ENCODE measurements at regions not wholly inside any gene's neighbourhood (a gene's known extent, or its start where the extent isn't known, plus 50 kb on each side); places are given as distances from the start of the nearest gene placed in this dataset.
A peak's percentile ranks its signal among the peaks of the same experiment; 100 is the strongest.

GRCh38 chr11:19553683-19554333 is 158.8 kb upstream of the NAV2 start:
- peak; percentile 62 for DNase-seq
- H3K4me1 Mint-ChIP-seq = no peaks in the 10 kb centered on the region
- no peak overlapping the region for H3K27ac Mint-ChIP-seq
- no peak overlapping the region for H3K4me3 Mint-ChIP-seq
- H3K36me3 Mint-ChIP-seq = no peaks in the 10 kb centered on the region
- H3K27me3 Mint-ChIP-seq = peaks cover 13 to 31% of the 10 kb centered on the region in 2 donors
- H3K9me3 Mint-ChIP-seq = no peaks in the 10 kb centered on the region
- ATAC-seq (replicated peaks) = peak; percentile 85 to 89

GRCh38 chr11:19552656-19553260 is 159.9 kb upstream of the NAV2 start:
- ATAC-seq (replicated peaks) (no peak), DNase-seq (no peak)
- Mint-ChIP-seq H3K4me3 (no peak overlapping the region), H3K4me1 (no peaks in the 10 kb centered on the region), H3K9me3 (no peaks in the 10 kb centered on the region), H3K27ac (no peak overlapping the region), H3K36me3 (no peaks in the 10 kb centered on the region), H3K27me3 (peaks cover 12 to 24% of the 10 kb centered on the region in 2 donors)

- no peaks in the 10 kb centered on the region for H3K36me3 Mint-ChIP-seq
- ATAC-seq (replicated peaks) = no peak
- peaks cover 11 to 20% of the 10 kb centered on the region in 2 donors for H3K27me3 Mint-ChIP-seq
- no peaks in the 10 kb centered on the region for H3K9me3 Mint-ChIP-seq
- no peaks in the 10 kb centered on the region for H3K4me1 Mint-ChIP-seq
- no peak overlapping the region for H3K27ac Mint-ChIP-seq
- no peak overlapping the region for H3K4me3 Mint-ChIP-seq
- DNase-seq = no peak
Observed at GRCh38 chr11:19552161-19552560, 160.5 kb upstream of the NAV2 start.

GRCh38 chr11:19551457-19551856 is 161.2 kb upstream of the NAV2 start:
- ATAC-seq (replicated peaks) (no peak), DNase-seq (no peak)
- H3K4me3 Mint-ChIP-seq = no peak overlapping the region
- no peaks in the 10 kb centered on the region for H3K4me1 Mint-ChIP-seq
- no peaks in the 10 kb centered on the region for H3K36me3 Mint-ChIP-seq
- H3K9me3 Mint-ChIP-seq = no peaks in the 10 kb centered on the region
- H3K27me3 Mint-ChIP-seq = peaks cover 11 to 24% of the 10 kb centered on the region in 2 donors
- H3K27ac Mint-ChIP-seq = no peak overlapping the region

- peaks cover 7 to 23% of the 10 kb centered on the region in 2 donors for H3K27me3 Mint-ChIP-seq
- DNase-seq (no peak), ATAC-seq (replicated peaks) (no peak)
- no peaks in the 10 kb centered on the region for H3K9me3 Mint-ChIP-seq
- peaks cover 0 to 2% of the 10 kb centered on the region in 2 donors for H3K4me1 Mint-ChIP-seq
- H3K4me3 Mint-ChIP-seq = no peak overlapping the region
- H3K27ac Mint-ChIP-seq = no peak overlapping the region
- no peaks in the 10 kb centered on the region for H3K36me3 Mint-ChIP-seq
Observed at GRCh38 chr11:19547044-19547443, 165.6 kb upstream of the NAV2 start.

- Mint-ChIP-seq H3K4me3 (no peak overlapping the region), H3K9me3 (no peaks in the 10 kb centered on the region)
Observed at GRCh38 chr11:19546325-19546724, 166.3 kb upstream of the NAV2 start.

GRCh38 chr11:19541521-19542049 is 171.1 kb upstream of the NAV2 start:
- H3K9me3 Mint-ChIP-seq = no peaks in the 10 kb centered on the region
- ATAC-seq (replicated peaks) = no peak
- no peak for DNase-seq
- H3K27me3 Mint-ChIP-seq = peaks cover 3 to 26% of the 10 kb centered on the region in 2 donors
- H3K4me3 Mint-ChIP-seq = no peak overlapping the region
- H3K27ac Mint-ChIP-seq = no peak overlapping the region
- H3K36me3 Mint-ChIP-seq = no peaks in the 10 kb centered on the region
- peaks cover 0 to 2% of the 10 kb centered on the region in 2 donors for H3K4me1 Mint-ChIP-seq

More at GRCh38 chr11:19546325-19546724, 166.3 kb upstream of the NAV2 start:
- ATAC-seq (replicated peaks) (no peak), DNase-seq (no peak)
- no peaks in the 10 kb centered on the region for H3K36me3 Mint-ChIP-seq
- peaks cover 0 to 2% of the 10 kb centered on the region in 2 donors for H3K4me1 Mint-ChIP-seq
- H3K27me3 Mint-ChIP-seq = peaks cover 4 to 18% of the 10 kb centered on the region in 2 donors
- no peak overlapping the region for H3K27ac Mint-ChIP-seq

GRCh38 chr11:19539861-19540260 is 172.8 kb upstream of the NAV2 start:
- no peak overlapping the region for H3K27ac Mint-ChIP-seq
- ATAC-seq (replicated peaks) (no peak), DNase-seq (no peak)
- no peaks in the 10 kb centered on the region for H3K36me3 Mint-ChIP-seq
- H3K9me3 Mint-ChIP-seq = no peaks in the 10 kb centered on the region
- peaks cover 3 to 24% of the 10 kb centered on the region in 2 donors for H3K27me3 Mint-ChIP-seq
- H3K4me1 Mint-ChIP-seq = peaks cover 0 to 2% of the 10 kb centered on the region in 2 donors
- no peak overlapping the region for H3K4me3 Mint-ChIP-seq

- ATAC-seq (replicated peaks) (no peak), DNase-seq (no peak)
- H3K27ac Mint-ChIP-seq = no peak overlapping the region
- H3K4me1 Mint-ChIP-seq = no peaks in the 10 kb centered on the region
- H3K36me3 Mint-ChIP-seq = no peaks in the 10 kb centered on the region
- H3K27me3 Mint-ChIP-seq = peaks cover 10 to 19% of the 10 kb centered on the region in 2 donors
- H3K9me3 Mint-ChIP-seq = no peaks in the 10 kb centered on the region
- H3K4me3 Mint-ChIP-seq = no peak overlapping the region
Observed at GRCh38 chr11:19537803-19538453, 174.7 kb upstream of the NAV2 start.

- Mint-ChIP-seq H3K4me3 (no peak overlapping the region), H3K36me3 (no peaks in the 10 kb centered on the region), H3K27ac (no peak overlapping the region), H3K27me3 (peaks cover 10 to 21% of the 10 kb centered on the region in 2 donors), H3K4me1 (no peaks in the 10 kb centered on the region), H3K9me3 (no peaks in the 10 kb centered on the region)
- DNase-seq (no peak), ATAC-seq (replicated peaks) (no peak)
Observed at GRCh38 chr11:19536131-19536530, 176.5 kb upstream of the NAV2 start.

- Mint-ChIP-seq H3K27ac (no peak overlapping the region), H3K4me1 (no peaks in the 10 kb centered on the region), H3K27me3 (peaks cover 16 to 18% of the 10 kb centered on the region in 2 donors), H3K36me3 (no peaks in the 10 kb centered on the region), H3K4me3 (no peak overlapping the region), H3K9me3 (peaks cover 2 to 3% of the 10 kb centered on the region in 2 donors)
- DNase-seq (no peak), ATAC-seq (replicated peaks) (no peak)
Observed at GRCh38 chr11:19530505-19530904, 182.1 kb upstream of the NAV2 start.

- Mint-ChIP-seq H3K36me3 (no peaks in the 10 kb centered on the region), H3K27me3 (peaks cover 11 to 15% of the 10 kb centered on the region in 2 donors), H3K4me1 (peaks cover 0 to 2% of the 10 kb centered on the region in 2 donors), H3K9me3 (peaks cover 2 to 3% of the 10 kb centered on the region in 2 donors), H3K27ac (no peak overlapping the region), H3K4me3 (no peak overlapping the region)
- ATAC-seq (replicated peaks) (no peak), DNase-seq (no peak)
Observed at GRCh38 chr11:19526119-19526518, 186.5 kb upstream of the NAV2 start.

- peaks cover 2 to 3% of the 10 kb centered on the region in 2 donors for H3K9me3 Mint-ChIP-seq
- peaks cover 11 to 15% of the 10 kb centered on the region in 2 donors for H3K27me3 Mint-ChIP-seq
Observed at GRCh38 chr11:19525714-19526113, 186.9 kb upstream of the NAV2 start.

GRCh38 chr11:19525276-19525675 is 187.4 kb upstream of the NAV2 start:
- peak; percentile 64 to 81 for ATAC-seq (replicated peaks)
- H3K9me3 Mint-ChIP-seq = peaks cover 2 to 3% of the 10 kb centered on the region in 2 donors

More at GRCh38 chr11:19525714-19526113, 186.9 kb upstream of the NAV2 start:
- DNase-seq (no peak), ATAC-seq (replicated peaks) (no peak)
- peaks cover 0 to 2% of the 10 kb centered on the region in 2 donors for H3K4me1 Mint-ChIP-seq
- no peak overlapping the region for H3K27ac Mint-ChIP-seq
- H3K36me3 Mint-ChIP-seq = no peaks in the 10 kb centered on the region
- no peak overlapping the region for H3K4me3 Mint-ChIP-seq

More at GRCh38 chr11:19525276-19525675, 187.4 kb upstream of the NAV2 start:
- Mint-ChIP-seq H3K27ac (no peak overlapping the region), H3K4me1 (peaks cover 0 to 2% of the 10 kb centered on the region in 2 donors), H3K36me3 (no peaks in the 10 kb centered on the region), H3K27me3 (peaks cover 11 to 15% of the 10 kb centered on the region in 2 donors), H3K4me3 (no peak overlapping the region)
- no peak for DNase-seq
